ENCODE measurements at regions not wholly inside any gene's neighbourhood (a gene's known extent, or its start where the extent isn't known, plus 50 kb on each side); places are given as distances from the start of the nearest gene placed in this dataset.

DNA sequence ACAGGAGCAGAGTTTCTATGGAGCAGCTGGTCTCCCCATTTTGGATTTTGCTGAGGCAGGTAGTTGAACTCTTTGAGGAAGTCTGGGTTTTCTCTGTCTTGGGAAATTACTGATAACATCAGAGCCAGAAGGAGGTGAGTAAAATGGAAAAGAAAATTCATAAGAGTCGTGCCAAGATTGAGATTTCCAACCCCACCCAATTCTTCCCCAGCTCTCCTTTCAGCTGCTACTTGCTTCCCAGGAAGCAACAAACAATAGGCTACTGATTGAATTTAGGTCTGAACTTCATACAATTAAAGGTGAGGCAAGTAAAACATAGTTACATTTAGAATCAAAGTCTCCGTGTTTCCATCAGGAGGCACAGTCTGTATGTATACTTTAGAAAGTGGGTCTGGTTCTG lies 54.6 kb upstream of the EOLA2 start:
- no peak for ATAC-seq

- ATAC-seq: no peak
These were observed 55.7 kb upstream of the EOLA2 start for GRCh38 chrX:149993989-149994388.

- no peak for ATAC-seq
These were observed 58.2 kb upstream of the EOLA2 start for GRCh38 chrX:149996515-149996914.

DNA sequence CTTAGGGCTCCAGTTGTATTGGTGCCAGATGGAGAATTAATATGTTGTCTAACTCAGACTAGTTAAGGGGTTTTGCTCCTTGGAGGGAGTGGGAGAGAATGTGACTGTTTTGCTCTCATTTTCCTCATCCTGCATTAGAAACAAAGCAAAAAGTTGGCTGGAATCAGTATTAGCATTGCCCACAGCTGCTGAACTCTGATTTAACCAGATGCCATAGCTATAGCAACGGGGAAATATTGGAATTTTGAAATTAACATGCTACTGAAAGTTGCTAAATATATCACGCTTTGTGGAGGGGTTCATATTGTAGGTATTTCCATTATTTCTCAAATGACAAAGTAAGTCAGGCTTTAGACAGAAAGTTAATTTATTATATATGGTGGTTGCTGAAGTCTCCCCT lies 66.7 kb upstream of the EOLA2 start:
- no peak for ATAC-seq

GRCh38 chrX:150007356-150007755 lies 69.1 kb upstream of the EOLA2 start:
- ATAC-seq: no peak

DNA sequence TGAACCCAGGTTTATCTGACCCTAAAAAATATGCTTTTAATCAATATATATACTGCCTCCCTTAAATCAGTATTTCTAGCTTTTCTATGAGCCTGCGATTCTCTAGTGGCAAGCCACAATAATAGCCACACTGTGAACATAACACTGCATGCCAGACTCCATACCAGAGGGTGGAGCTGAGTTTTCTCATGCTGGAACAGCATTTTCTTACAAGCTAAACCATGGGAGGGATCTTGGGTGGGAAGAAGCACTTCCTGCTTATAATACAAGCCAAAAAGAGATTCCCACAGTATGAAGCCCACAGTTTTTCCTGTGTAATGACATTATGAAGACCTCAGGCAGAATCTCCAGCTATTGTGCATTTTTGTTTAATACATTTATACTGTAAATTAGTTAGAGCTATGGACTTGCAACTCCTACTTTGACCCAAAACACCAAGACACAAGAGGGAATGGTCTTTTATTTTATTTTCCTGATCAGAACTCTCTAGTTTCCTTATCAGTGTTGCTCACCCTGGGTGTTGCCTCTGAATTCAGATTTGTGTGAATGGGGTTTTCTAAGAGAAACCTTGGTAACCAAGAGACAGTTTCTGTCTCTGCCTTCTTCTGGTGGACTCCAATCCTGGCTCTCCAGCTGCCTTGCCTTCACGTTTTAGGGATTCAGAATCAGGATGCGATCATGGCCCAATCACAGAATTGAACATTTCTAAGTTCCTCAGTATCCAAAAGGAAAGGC lies 74.5 kb upstream of the EOLA2 start:
- ATAC-seq: no peak

DNA sequence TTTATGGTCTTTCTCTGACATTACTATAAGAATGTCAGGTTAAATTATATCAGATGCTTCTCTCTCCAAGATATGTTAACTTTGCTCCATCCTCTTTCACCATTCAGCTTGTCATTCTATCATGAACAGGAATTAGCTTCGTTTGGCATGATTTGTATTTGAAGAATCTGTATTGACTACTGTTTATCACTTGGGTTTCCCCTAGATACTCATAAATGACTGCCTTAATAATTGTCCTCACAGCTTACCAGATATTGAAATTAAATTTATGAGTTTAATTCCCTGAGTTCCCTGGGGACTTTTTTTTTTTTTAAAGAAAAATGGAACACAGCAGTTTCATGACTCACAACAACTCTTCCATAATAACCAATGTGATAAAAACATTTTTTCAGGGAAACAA lies 76.2 kb upstream of the EOLA2 start:
- ATAC-seq: no peak

DNA sequence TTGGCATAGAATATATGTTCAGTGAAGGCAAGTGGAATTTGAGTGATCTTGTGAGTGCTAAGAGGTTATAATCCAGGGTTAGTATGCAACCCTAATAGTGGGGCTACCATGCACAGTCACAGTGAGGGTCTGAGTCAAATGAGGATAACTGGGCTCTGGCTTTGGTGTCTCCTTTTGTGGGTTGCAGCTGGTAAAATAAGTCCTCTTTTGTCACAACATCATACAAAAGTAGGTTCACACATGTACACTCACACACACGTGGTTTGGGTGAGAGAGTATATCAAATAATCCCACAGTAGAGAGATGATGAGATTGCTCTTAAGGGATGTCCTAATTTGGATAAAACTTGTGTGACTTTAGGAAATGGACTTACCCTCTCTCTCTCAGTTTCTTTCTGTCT lies 79.6 kb upstream of the EOLA2 start:
- ATAC-seq: no peak

- ATAC-seq: no peak
These were observed 80.7 kb upstream of the EOLA2 start for GRCh38 chrX:150018931-150019361.

DNA sequence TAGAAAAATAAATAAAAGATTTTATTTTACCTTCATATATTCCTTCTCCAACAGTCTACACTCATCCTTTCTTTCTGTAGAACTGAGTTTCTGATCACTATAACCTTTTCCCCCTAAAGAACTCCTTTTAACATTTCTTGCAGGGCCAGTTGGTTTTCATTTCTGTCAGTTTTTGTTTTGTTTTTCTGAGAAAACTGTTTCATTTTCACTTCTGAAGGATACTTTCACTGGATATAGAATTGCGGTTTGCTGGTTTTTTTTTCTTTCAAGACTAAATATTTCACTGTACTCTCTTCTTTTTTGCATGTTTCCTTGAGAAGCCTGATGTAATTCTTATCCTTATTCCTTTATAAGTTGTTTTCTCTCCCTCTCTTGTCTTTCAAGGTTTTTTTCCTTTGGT lies 90.4 kb upstream of the EOLA2 start:
- no peak for ATAC-seq

GRCh38 chrX:150032742-150033141 lies 94.5 kb upstream of the EOLA2 start:
- ATAC-seq: peak; percentile 92

GRCh38 chrX:150034788-150035187 lies 96.5 kb upstream of the EOLA2 start:
- no peak for ATAC-seq

DNA sequence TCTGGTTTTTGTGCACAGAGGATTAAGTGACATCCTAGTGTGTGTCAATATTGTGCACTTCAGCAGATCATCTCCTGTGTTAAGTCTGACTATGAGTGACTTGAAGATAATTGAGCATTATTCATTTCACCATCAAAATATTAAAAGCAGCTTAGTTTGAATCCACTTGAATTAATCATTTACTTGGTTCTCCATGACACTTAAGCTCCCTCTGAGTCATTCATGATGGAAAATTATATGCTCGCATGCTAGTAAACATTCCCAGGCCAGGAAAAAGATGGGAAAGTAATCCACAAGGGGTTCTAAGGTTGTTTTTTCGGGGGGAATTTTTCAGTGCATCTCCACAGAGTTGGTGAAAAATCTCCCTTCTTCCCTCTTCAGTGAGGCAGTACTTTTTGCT lies 97.2 kb upstream of the EOLA2 start:
- peak; percentile 36 for ATAC-seq

- ATAC-seq: no peak
These were observed 97.9 kb upstream of the EOLA2 start for GRCh38 chrX:150036181-150036580.

DNA sequence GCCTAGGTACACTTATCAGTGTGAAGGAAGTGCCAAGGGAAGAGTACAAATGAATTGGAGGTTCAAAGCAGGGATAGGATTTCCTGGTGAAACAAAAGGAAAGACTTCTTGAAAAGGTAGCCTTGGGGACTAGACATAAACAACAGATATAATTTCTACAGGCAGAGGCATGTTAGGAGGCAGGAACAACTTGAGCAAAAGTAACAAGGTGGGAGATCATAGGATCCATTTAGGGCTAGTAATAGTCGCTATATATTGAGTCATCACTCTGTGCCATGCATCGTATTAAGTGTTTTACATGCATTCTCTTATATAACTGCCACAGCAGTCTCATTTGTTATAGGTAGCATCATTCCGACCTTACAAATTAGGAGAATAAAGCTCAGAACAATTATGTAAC lies 98.3 kb upstream of the EOLA2 start:
- no peak for ATAC-seq

- no peak for ATAC-seq
These were observed 98.8 kb upstream of the EOLA2 start for GRCh38 chrX:150037041-150037440.

DNA sequence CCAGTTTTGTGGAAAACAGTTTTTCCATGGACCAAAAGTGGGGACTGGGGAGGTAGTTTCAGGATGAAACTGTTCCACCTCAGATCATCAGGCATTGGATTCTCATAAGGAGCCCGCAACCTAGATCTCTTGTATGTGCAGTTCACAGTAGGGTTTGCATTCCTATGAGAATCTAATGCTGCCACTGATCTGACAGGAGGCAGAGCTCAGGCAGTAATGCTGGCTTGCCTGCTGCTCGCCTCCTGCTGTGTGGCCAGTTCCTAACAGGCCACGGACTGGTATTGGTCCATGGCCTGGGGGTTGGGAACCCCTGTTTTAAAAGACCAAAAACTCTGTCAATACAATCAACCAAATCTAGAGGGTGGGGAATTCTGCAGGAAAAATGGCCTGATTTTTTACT lies 100.0 kb upstream of the EOLA2 start:
- no peak for ATAC-seq

GRCh38 chrX:150038986-150039599 lies 100.8 kb upstream of the EOLA2 start:
- ATAC-seq: no peak

- ATAC-seq: peak; percentile 95
These were observed 102.9 kb upstream of the EOLA2 start for GRCh38 chrX:150041208-150041607.

DNA sequence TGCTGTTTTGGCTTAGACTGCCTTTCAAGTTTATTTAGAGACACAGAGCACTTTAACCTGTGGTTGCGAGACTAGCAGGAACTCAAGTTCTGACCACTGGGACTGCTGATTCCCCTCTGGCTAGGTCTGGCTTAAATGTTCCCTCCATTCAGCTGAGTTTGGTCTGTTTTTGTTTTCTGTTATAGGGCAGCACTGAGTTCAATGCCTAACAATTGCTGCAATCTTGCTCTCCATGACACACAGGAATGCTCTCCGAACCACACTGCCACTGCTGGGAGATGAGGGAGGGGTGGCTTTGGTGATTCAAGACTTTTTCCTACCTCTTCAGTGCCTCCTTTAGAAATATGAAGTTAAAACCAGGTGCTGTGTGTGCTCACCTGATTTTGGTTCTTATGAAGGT lies 106.3 kb upstream of the EOLA2 start:
- no peak for ATAC-seq

DNA sequence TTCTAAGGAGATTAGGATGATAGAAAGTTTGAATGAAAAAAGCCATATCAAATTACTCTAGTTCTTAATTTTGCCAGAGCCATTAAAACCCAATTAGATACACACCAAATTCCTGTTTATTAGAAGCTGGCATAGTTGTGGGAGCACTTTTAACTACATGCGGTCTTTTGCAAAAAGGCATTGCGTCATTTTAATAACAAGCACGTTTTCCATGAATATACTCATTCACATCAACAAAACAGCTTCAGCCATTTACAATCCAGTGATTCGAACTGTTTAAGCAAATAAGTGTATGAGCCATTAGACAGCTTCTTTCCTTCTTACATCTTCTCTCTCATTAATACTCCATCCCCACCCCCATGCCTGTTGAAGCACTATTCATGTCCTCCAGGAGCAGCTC lies 109.5 kb upstream of the EOLA2 start:
- ATAC-seq: no peak

DNA sequence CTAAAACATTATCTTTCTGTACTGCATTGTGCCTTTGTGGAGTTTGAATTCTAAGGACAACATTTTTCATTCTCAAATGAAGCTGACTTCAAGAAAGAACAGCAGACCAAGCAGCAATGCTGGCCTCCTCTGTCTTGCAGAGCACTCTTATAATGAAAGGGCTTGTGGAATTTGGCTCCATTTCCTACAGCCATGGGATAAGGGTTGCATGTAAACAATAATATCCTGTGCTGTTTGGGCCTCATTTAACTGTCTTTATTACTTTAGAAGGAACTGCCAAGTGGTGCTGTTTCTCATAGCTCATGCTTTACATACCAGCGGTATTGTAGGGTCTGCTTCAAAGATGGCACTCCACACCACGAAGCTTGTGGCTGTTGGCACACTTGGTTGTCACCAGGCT lies 111.4 kb upstream of the EOLA2 start:
- ATAC-seq: no peak

- ATAC-seq: no peak
These were observed 112.1 kb upstream of the EOLA2 start for GRCh38 chrX:150050387-150050786.

DNA sequence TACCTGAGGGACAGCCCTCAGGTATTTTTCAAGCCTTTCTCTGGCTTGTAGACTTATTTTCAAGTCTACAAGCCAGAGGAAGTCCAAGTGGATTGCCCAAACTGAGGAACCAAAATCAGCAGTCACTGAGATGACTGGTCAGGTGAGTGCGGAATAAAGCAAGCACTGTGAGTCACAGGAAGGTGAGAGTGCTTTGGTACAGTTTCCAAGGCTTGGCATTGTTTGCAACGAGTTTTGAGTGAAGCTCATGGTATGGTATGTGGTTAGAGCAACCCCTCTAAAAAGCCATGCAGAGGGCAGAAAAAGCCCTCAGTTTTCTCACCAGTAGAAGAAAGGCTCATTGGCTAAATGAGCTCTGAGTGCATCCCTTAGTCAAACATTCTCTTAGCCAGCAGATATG lies 112.8 kb upstream of the EOLA2 start:
- peak; percentile 73 for ATAC-seq

DNA sequence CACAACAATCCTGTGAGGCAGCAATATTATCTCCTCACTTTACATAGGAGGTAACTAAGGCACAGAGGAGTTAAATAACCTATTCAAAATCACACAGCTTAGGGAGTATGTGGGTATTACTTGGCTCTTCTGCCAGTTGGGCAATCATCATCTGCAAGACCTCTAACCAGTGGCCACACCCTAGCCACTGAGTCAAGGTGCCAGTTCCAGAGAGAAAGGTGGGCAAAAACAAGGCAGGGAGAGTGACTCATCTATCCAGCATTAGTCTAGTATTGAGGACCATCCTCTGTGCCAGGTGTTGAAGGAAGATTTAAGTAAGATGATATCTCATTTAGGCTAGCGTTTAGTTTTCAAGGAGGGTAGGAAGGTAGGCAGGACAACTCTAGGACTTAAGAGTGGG lies 113.9 kb upstream of the EOLA2 start:
- ATAC-seq: no peak

Data from esophagus mucosa (tissue), 1 donor.